ENCODE measurements at regions not wholly inside any gene's neighbourhood (a gene's known extent, or its start where the extent isn't known, plus 50 kb on each side); places are given as distances from the start of the nearest gene placed in this dataset.
"Not testable (repeated sequence)": the region's sequence is repeated elsewhere in the genome, so short reads cannot be mapped to it uniquely, and the experiment has no call there.

- in situ Hi-C loops (cut with HindIII; ENCODE audit: low sequenced_read_pairs) = no loop called here
Observed at GRCh38 chr3:181917027-181917426, 205.3 kb downstream of the SOX2 start.

- in situ Hi-C loops (cut with HindIII; ENCODE audit: low sequenced_read_pairs) = no loop called here
Observed at GRCh38 chr3:181919375-181919774, 207.7 kb downstream of the SOX2 start.

GRCh38 chr3:181920409-181920808, 208.7 kb downstream of the SOX2 start:
- in situ Hi-C loops (cut with HindIII; ENCODE audit: low sequenced_read_pairs) = no loop called here

- in situ Hi-C loops (cut with HindIII; ENCODE audit: low sequenced_read_pairs) = no loop called here
Observed at GRCh38 chr3:181921220-181921619, 209.5 kb downstream of the SOX2 start.

- in situ Hi-C loops (cut with HindIII; ENCODE audit: low sequenced_read_pairs) = not testable (repeated sequence)
Observed at GRCh38 chr3:181925841-181926240, 214.1 kb downstream of the SOX2 start.

- in situ Hi-C loops (cut with HindIII; ENCODE audit: low sequenced_read_pairs) = no loop called here
Observed at GRCh38 chr3:181929501-181929900, 217.8 kb downstream of the SOX2 start.

- in situ Hi-C loops (cut with HindIII; ENCODE audit: low sequenced_read_pairs) = loop anchor here (5.0 kb wide), 1 partner anchor 87 kb away; no protein-coding TSS in a partner anchor
Observed at GRCh38 chr3:181930105-181930504, 218.4 kb downstream of the SOX2 start.

- in situ Hi-C loops (cut with HindIII; ENCODE audit: low sequenced_read_pairs) = loop anchor here (5.0 kb wide), 1 partner anchor 85 kb away; no protein-coding TSS in a partner anchor
Observed at GRCh38 chr3:181932039-181932438, 220.3 kb downstream of the SOX2 start.

GRCh38 chr3:181933052-181933618, 221.4 kb downstream of the SOX2 start:
- in situ Hi-C loops (cut with HindIII; ENCODE audit: low sequenced_read_pairs) = loop anchor here (5.0 kb wide), 1 partner anchor 84 kb away; no protein-coding TSS in a partner anchor

- in situ Hi-C loops (cut with HindIII; ENCODE audit: low sequenced_read_pairs) = no loop called here
Observed at GRCh38 chr3:181935915-181936314, 224.2 kb downstream of the SOX2 start.

- in situ Hi-C loops (cut with HindIII; ENCODE audit: low sequenced_read_pairs) = no loop called here
Observed at GRCh38 chr3:181936774-181937173, 225.0 kb downstream of the SOX2 start.

- in situ Hi-C loops (cut with HindIII; ENCODE audit: low sequenced_read_pairs) = not testable (repeated sequence)
Observed at GRCh38 chr3:181938580-181938979, 226.9 kb downstream of the SOX2 start.

GRCh38 chr3:181940703-181941102, 229.0 kb downstream of the SOX2 start:
- in situ Hi-C loops (cut with HindIII; ENCODE audit: low sequenced_read_pairs) = no loop called here

GRCh38 chr3:181941250-181941649, 229.5 kb downstream of the SOX2 start:
- in situ Hi-C loops (cut with HindIII; ENCODE audit: low sequenced_read_pairs) = no loop called here

GRCh38 chr3:181943285-181943684, 231.6 kb downstream of the SOX2 start:
- in situ Hi-C loops (cut with HindIII; ENCODE audit: low sequenced_read_pairs) = no loop called here

GRCh38 chr3:181947606-181948005, 235.9 kb downstream of the SOX2 start:
- in situ Hi-C loops (cut with HindIII; ENCODE audit: low sequenced_read_pairs) = no loop called here

- in situ Hi-C loops (cut with HindIII; ENCODE audit: low sequenced_read_pairs) = no loop called here
Observed at GRCh38 chr3:181948286-181948685, 236.6 kb downstream of the SOX2 start.

GRCh38 chr3:181952221-181952620, 240.5 kb downstream of the SOX2 start:
- in situ Hi-C loops (cut with HindIII; ENCODE audit: low sequenced_read_pairs) = no loop called here

GRCh38 chr3:181952929-181953328, 241.2 kb downstream of the SOX2 start:
- in situ Hi-C loops (cut with HindIII; ENCODE audit: low sequenced_read_pairs) = no loop called here

- in situ Hi-C loops (cut with HindIII; ENCODE audit: low sequenced_read_pairs) = no loop called here
Observed at GRCh38 chr3:181955566-181955965, 243.8 kb downstream of the SOX2 start.

GRCh38 chr3:181956122-181956521, 244.4 kb downstream of the SOX2 start:
- in situ Hi-C loops (cut with HindIII; ENCODE audit: low sequenced_read_pairs) = no loop called here

- in situ Hi-C loops (cut with HindIII; ENCODE audit: low sequenced_read_pairs) = no loop called here
Observed at GRCh38 chr3:181966393-181966792, 254.7 kb downstream of the SOX2 start.

GRCh38 chr3:181969925-181970324, 258.2 kb downstream of the SOX2 start:
- in situ Hi-C loops (cut with HindIII; ENCODE audit: low sequenced_read_pairs) = no loop called here

Measured in endothelial cell of hepatic sinusoid (primary cell).